ENCODE measurements at regions not wholly inside any gene's neighbourhood (a gene's known extent, or its start where the extent isn't known, plus 50 kb on each side); places are given as distances from the start of the nearest gene placed in this dataset.

- intact Hi-C loops (cut with DNase I) = no loop called here
- Histone ChIP-seq H3K9me3 (replicated peaks in 1 of 3) (no peaks in the 10 kb centered on the region), H3K27ac (peak overlapping the region in 2 of 5 donors; percentile 68 to 77), H3K4me3 (no peak overlapping the region), H3K36me3 (replicated peaks in 1 of 2) (no peaks in the 10 kb centered on the region), H3K27me3 (no peaks in the 10 kb centered on the region), H3K4me1 (replicated peaks in 1 of 2) (peaks cover 0 to 6% of the 10 kb centered on the region in 2 donors)
- TF ChIP-seq CTCF (IDR thresholded peaks at IDR 0.05) = no peak
- no peak for TF ChIP-seq POLR2A (IDR thresholded peaks at IDR 0.05)
- WGBS, 4 donors = 78 to 88% (median 82%) methylated on average over 14 to 15 of the region's 15 CpGs
- DNase-seq = peak in 6 of 7 donors; percentile 13 to 60 (median 37)
These were observed 228.6 kb upstream of the ID2 start for GRCh38 chr2:8452979-8453903.

- no peak overlapping the region for H3K4me3 ChIP-seq
- DNase-seq = peak in 1 of 7 donors; percentile 48
- peak overlapping the region in 2 of 5 donors; percentile 68 to 77 for H3K27ac ChIP-seq
- H3K27me3 ChIP-seq = no peaks in the 10 kb centered on the region
- H3K4me1 ChIP-seq (replicated peaks in 1 of 2) = peaks cover 0 to 6% of the 10 kb centered on the region in 2 donors
- intact Hi-C loops (cut with DNase I) = no loop called here
- no peak for TF ChIP-seq POLR2A (IDR thresholded peaks at IDR 0.05)
- TF ChIP-seq CTCF (IDR thresholded peaks at IDR 0.05) = no peak
- 81 to 99% (median 89%) methylated on average over 12 of the region's 12 CpGs for WGBS, 4 donors
- no peaks in the 10 kb centered on the region for H3K36me3 ChIP-seq (replicated peaks in 1 of 2)
- H3K9me3 ChIP-seq (replicated peaks in 1 of 3) = no peaks in the 10 kb centered on the region
These were observed 228.0 kb upstream of the ID2 start for GRCh38 chr2:8453904-8454302.

GRCh38 chr2:8454797-8455196 is 227.1 kb upstream of the ID2 start:
- Histone ChIP-seq H3K9me3 (replicated peaks in 1 of 3) (no peaks in the 10 kb centered on the region), H3K27ac (no peak overlapping the region), H3K27me3 (no peaks in the 10 kb centered on the region), H3K4me1 (replicated peaks in 1 of 2) (peaks cover 0 to 6% of the 10 kb centered on the region in 2 donors), H3K4me3 (no peak overlapping the region), H3K36me3 (replicated peaks in 1 of 2) (no peaks in the 10 kb centered on the region)
- TF ChIP-seq POLR2A (IDR thresholded peaks at IDR 0.05) (no peak), CTCF (IDR thresholded peaks at IDR 0.05) (no peak)
- WGBS, 4 donors = 86 to 94% (median 91%) methylated on average over 4 to 6 of the region's 6 CpGs
- DNase-seq = no peak
- intact Hi-C loops (cut with DNase I) = no loop called here

- DNase-seq = no peak
- no peaks in the 10 kb centered on the region for H3K27me3 ChIP-seq
- no peak overlapping the region for H3K27ac ChIP-seq
- H3K4me1 ChIP-seq (replicated peaks in 1 of 2) = peaks cover 0 to 6% of the 10 kb centered on the region in 2 donors
- H3K9me3 ChIP-seq (replicated peaks in 1 of 3) = no peaks in the 10 kb centered on the region
- H3K36me3 ChIP-seq (replicated peaks in 1 of 2) = no peaks in the 10 kb centered on the region
- 82 to 90% (median 85%) methylated on average over 18 to 23 of the region's 23 CpGs for WGBS, 4 donors
- intact Hi-C loops (cut with DNase I) = no loop called here
- TF ChIP-seq CTCF (IDR thresholded peaks at IDR 0.05) (no peak), POLR2A (IDR thresholded peaks at IDR 0.05) (no peak)
- no peak overlapping the region for H3K4me3 ChIP-seq
These were observed 226.4 kb upstream of the ID2 start for GRCh38 chr2:8455236-8456150.

All from adrenal gland (tissue), 9 donors.